NT2/D1 (cell line): ENCODE measurements at regions not wholly inside any gene's neighbourhood (a gene's known extent, or its start where the extent isn't known, plus 50 kb on each side); places are given as distances from the start of the nearest gene placed in this dataset.

Source experiments
- SUZ12 ChIP-seq: IDR thresholded peaks from 2 replicates; pipeline ENCODE4 v1.6.1; 2011; ENCODE audit not compliant: insufficient read length, insufficient read depth; ENCODE audit errors: extremely low read depth
- YY1 ChIP-seq: IDR thresholded peaks from 2 replicates; pipeline ENCODE4 v1.6.1; 2011; ENCODE audit not compliant: insufficient read length, insufficient read depth
- ZNF274 ChIP-seq: IDR thresholded peaks from 2 replicates; pipeline ENCODE4 v1.6.1; 2011; ENCODE audit warnings: mild to moderate bottlenecking, low read depth, low read length

DNA sequence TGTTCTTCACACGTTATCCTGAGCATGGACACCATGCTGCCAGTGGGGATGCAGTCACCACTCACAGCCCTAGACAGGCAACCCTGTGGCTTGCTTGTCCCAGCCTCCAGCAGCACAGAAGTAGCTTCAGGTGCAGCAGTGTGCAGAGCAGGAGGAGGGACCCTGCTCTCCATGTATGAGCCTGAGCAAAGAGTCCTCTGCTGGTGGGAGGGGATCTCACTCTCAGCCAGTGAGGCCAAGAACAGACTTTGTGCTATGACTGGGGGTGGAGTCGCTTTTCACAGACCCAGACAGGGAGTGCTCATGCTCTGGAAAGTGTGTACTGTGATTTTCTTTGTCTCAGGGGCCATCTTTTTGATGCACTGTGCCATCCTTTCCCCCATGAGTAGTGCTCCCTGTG lies 66.1 kb upstream of the NDN start:
- TF ChIP-seq ZNF274 (no peak), SUZ12 (no peak), YY1 (no peak)
